HG02642 (cell line): ENCODE measurements at regions not wholly inside any gene's neighbourhood (a gene's known extent, or its start where the extent isn't known, plus 50 kb on each side); places are given as distances from the start of the nearest gene placed in this dataset.
"Not testable (repeated sequence)": the region's sequence is repeated elsewhere in the genome, so short reads cannot be mapped to it uniquely, and the experiment has no call there.

ENCODE experiments used
- ATAC-seq: cut with Tn5 transposase; IDR thresholded peaks from one replicate; pipeline ENCODE4 v1.9.1; 2021; ENCODE audit warnings: mild to moderate bottlenecking; ENCODE audit not compliant: unreplicated experiment, poor library complexity

GRCh38 chrY:26638063-26638462 is 1016.1 kb downstream of the CDY1 start:
- ATAC-seq: no peak

- ATAC-seq: not testable (repeated sequence)
Measured at GRCh38 chrY:26645856-26646255, 1023.9 kb downstream of the CDY1 start.

GRCh38 chrY:26648240-26648639 is 1026.3 kb downstream of the CDY1 start:
- not testable (repeated sequence) for ATAC-seq

- not testable (repeated sequence) for ATAC-seq
Measured at GRCh38 chrY:26664245-26664644, 1042.3 kb downstream of the CDY1 start.

- ATAC-seq: not testable (repeated sequence)
Measured at GRCh38 chrY:26666691-26667090, 1044.8 kb downstream of the CDY1 start.

- not testable (repeated sequence) for ATAC-seq
Measured at GRCh38 chrY:26669243-26669642, 1047.3 kb downstream of the CDY1 start.

GRCh38 chrY:26670360-26670871 is 1048.5 kb downstream of the CDY1 start:
- ATAC-seq: peak; percentile 47

- ATAC-seq: peak; percentile 74
Measured at GRCh38 chrY:26670881-26671879, 1049.3 kb downstream of the CDY1 start.
